ENCODE measurements at regions not wholly inside any gene's neighbourhood (a gene's known extent, or its start where the extent isn't known, plus 50 kb on each side); places are given as distances from the start of the nearest gene placed in this dataset.

- TF ChIP-seq CTCF (IDR thresholded peaks at IDR 0.05; ENCODE audit: insufficient read depth, low read length, poor library complexity, severe bottlenecking) = no peak
- no peak for TF ChIP-seq EZH2phosphoT487 (conservative IDR thresholded peaks at IDR 0.05; ENCODE audit: low read length)
Measured at GRCh38 chr12:61362037-61362436, 898.2 kb upstream of the USP15 start.
